IPS-NIHi7 (cell line): ENCODE measurements at regions not wholly inside any gene's neighbourhood (a gene's known extent, or its start where the extent isn't known, plus 50 kb on each side); places are given as distances from the start of the nearest gene placed in this dataset.

Experiments
- DNase-seq: peaks from one replicate; pipeline ENCODE4 v3.0.0; 2012; ENCODE audit warnings: mixed read lengths; ENCODE audit errors: extremely low spot score

- DNase-seq = peak; percentile 73
Measured at GRCh38 chr14:60349663-60350365, 100.8 kb downstream of the PPM1A start.

GRCh38 chr14:60350366-60350720, 101.3 kb downstream of the PPM1A start:
- peak; percentile 43 for DNase-seq

- no peak for DNase-seq
Measured at GRCh38 chr14:60353420-60353819, 104.4 kb downstream of the PPM1A start.

- DNase-seq = no peak
Measured at GRCh38 chr14:60355768-60356167, 106.7 kb downstream of the PPM1A start.

GRCh38 chr14:60356386-60356785, 107.4 kb downstream of the PPM1A start:
- DNase-seq = no peak

- DNase-seq = peak; percentile 73
Measured at GRCh38 chr14:60356906-60357550, 108.0 kb downstream of the PPM1A start.

GRCh38 chr14:60357551-60358149, 108.6 kb downstream of the PPM1A start:
- no peak for DNase-seq

- DNase-seq = no peak
Measured at GRCh38 chr14:60363275-60363674, 114.3 kb downstream of the PPM1A start.

- DNase-seq = no peak
Measured at GRCh38 chr14:60363687-60364086, 114.7 kb downstream of the PPM1A start.

GRCh38 chr14:60381909-60382308, 104.0 kb downstream of the C14orf39 start:
- no peak for DNase-seq
